Body of pancreas (tissue), 4 donors: ENCODE measurements at regions not wholly inside any gene's neighbourhood (a gene's known extent, or its start where the extent isn't known, plus 50 kb on each side); places are given as distances from the start of the nearest gene placed in this dataset.
"Not testable (repeated sequence)": the region's sequence is repeated elsewhere in the genome, so short reads cannot be mapped to it uniquely, and the experiment has no call there.

ENCODE experiments used
- ATAC-seq: fragments of 150-250 bp; one replicate; pipeline ENCODE4 v1.9.1; 2016
- DNase-seq, 4 donors: peaks; one replicate each; pipeline ENCODE4 v3.0.0-alpha.2; 2019
- H3K27ac ChIP-seq, 4 donors: fragments of 200-600 bp; sonication (generic); 1 replicate in 3 of 4; 2 replicates in 1 of 4; pipeline versions ENCODE4 v1.5.1 to v1.6.1; 2016 to 2019; ENCODE audit warnings: mild to moderate bottlenecking in 1 of 4, mixed read lengths in 1 of 4, moderate library complexity in 1 of 4
- H3K27me3 ChIP-seq, 2 donors: fragments of 200-600 bp; sonication (generic); one replicate each; pipeline ENCODE4 v1.6.0; 2016; ENCODE audit warnings: mild to moderate bottlenecking in 1 of 2
- H3K36me3 ChIP-seq, 2 donors: fragments of 200-600 bp; sonication (generic); replicated peaks in 1 of 2; 2 replicates each; pipeline ENCODE4 v1.5.1; 2016; ENCODE audit warnings: low read depth in 2 of 2; ENCODE audit not compliant: insufficient read depth in 1 of 2
- H3K4me1 ChIP-seq: fragments of 200-600 bp; sonication (generic); one replicate; pipeline ENCODE4 v1.6.0; 2016
- H3K4me3 ChIP-seq, 2 donors: fragments of 200-600 bp; sonication (generic); 1 replicate in 1 of 2; 2 replicates in 1 of 2; pipeline ENCODE4 v1.5.1; 2016 to 2019
- H3K9me3 ChIP-seq, 3 donors: fragments of 200-600 bp; sonication (generic); 1 replicate in 2 of 3; 2 replicates in 1 of 3; pipeline ENCODE4 v1.5.1; 2016
- CTCF ChIP-seq, 7 experiments: fragments of 450-650 bp in 4 of 7; fragments of 200-600 bp in 3 of 7; sonication (generic) in 3 of 7; IDR thresholded peaks; one replicate each; pipeline ENCODE4 v1.5.1; 2016 to 2019; ENCODE audit warnings: antibody characterized with exemption in 7 of 7
- POLR2A ChIP-seq, 3 donors: fragments of 450-650 bp; IDR thresholded peaks; one replicate each; pipeline ENCODE4 v1.6.1; 2016; ENCODE audit warnings: antibody characterized with exemption in 3 of 3, mild to moderate bottlenecking in 2 of 3
- WGBS, 2 donors: methylation state at CpG; one replicate each; pipeline ENCODE4 v1.1.5; 2017; 5-methylcytosine and 5-hydroxymethylcytosine counted together
- intact Hi-C: fragments of 100-400 bp; cut with DNase I; formaldehyde crosslinking; loops from one replicate; pipeline ENCODE4 v1.15.1; 2023

DNA sequence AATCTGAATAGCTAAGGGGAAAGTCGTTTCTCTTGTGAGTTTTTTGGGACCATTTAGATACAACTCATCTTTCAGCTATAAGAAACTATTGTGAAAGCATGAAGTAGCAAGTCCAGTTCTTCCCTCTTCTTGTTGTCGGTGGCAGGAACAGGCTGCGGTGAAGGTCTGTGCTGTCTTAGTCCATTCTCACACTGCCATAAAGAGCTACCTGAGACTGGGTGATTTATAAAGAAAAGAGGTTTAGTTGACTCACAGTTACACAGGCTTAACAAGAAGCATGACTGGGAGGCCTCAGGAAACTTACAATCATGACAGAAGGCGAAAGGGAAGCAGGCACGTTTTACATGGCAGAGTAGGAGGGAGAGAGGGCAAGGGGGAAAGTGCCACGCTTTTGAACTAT is 261.8 kb downstream of the GATA3 start:
- Histone ChIP-seq H3K4me1 (no peaks in the 10 kb centered on the region), H3K36me3 (no peaks in the 10 kb centered on the region), H3K9me3 (no peaks in the 10 kb centered on the region), H3K27me3 (no peaks in the 10 kb centered on the region), H3K4me3 (no peak overlapping the region), H3K27ac (no peak overlapping the region)
- intact Hi-C loops, result no loop called here
- 61 to 63% methylated on average over 6 of the region's 6 CpGs for WGBS, 2 donors
- no peak for TF ChIP-seq POLR2A (IDR thresholded peaks at IDR 0.05)
- no peak for TF ChIP-seq CTCF (IDR thresholded peaks at IDR 0.05)
- DNase-seq (no peak), ATAC-seq (no peak)

DNA sequence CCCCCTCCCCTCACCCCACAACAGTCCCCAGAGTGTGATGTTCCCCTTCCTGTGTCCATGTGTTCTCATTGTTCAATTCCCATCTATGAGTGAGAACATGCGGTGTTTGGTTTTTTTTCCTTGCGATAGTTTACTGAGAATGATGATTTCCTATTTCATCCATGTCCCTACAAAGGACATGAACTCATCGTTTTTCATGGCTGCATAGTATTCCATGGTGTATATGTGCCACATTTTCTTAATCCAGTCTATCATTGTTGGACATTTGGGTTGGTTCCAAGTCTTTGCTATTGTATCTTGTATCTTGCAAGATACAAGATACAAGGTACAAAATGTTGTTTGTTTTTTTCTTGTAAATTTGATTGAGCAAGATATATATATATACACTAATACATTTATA is 263.9 kb downstream of the GATA3 start:
- H3K4me1 ChIP-seq, H3K9me3 ChIP-seq, H3K27me3 ChIP-seq, ATAC-seq, H3K4me3 ChIP-seq, intact Hi-C loops, H3K27ac ChIP-seq, H3K36me3 ChIP-seq, DNase-seq: not testable (repeated sequence)
- 67 to 70% methylated on average over 1 of the region's 3 CpGs for WGBS, 2 donors

DNA sequence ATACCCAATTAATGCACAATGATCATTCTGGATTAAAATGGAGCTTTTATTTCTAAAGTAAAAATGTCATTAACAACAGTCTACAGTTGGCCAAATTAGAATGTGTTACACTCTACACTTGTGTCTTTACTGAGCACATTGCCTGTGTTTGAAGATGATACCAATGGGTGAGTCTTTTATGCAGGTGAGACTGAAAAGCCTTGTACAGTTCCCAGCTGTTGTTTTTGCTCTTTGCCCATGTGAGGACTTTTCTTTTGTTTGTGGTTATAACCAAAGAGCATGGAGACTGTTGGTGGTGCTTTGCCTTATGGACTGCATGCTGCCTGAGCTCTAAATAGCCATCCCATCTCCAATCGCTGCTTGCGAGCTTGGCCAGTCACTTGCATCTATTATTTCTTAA is 264.5 kb downstream of the GATA3 start:
- intact Hi-C loops, result no loop called here
- Histone ChIP-seq H3K9me3 (no peaks in the 10 kb centered on the region), H3K4me3 (no peak overlapping the region), H3K27ac (no peak overlapping the region), H3K36me3 (no peaks in the 10 kb centered on the region), H3K27me3 (no peaks in the 10 kb centered on the region), H3K4me1 (no peaks in the 10 kb centered on the region)
- no peak for ATAC-seq
- no peak for TF ChIP-seq POLR2A (IDR thresholded peaks at IDR 0.05)
- no peak for TF ChIP-seq CTCF (IDR thresholded peaks at IDR 0.05)
- DNase-seq, result no peak
- 85 to 89% methylated on average over 2 of the region's 2 CpGs for whole genome bisulfite sequencing, 2 donors

- ATAC-seq (no peak), DNase-seq (no peak)
- no peak overlapping the region for H3K4me3 ChIP-seq
- no peaks in the 10 kb centered on the region for H3K9me3 ChIP-seq
- H3K27ac ChIP-seq, result no peak overlapping the region
- TF ChIP-seq CTCF (IDR thresholded peaks at IDR 0.05), result no peak
- TF ChIP-seq POLR2A (IDR thresholded peaks at IDR 0.05), result no peak
- no peaks in the 10 kb centered on the region for H3K4me1 ChIP-seq
- H3K27me3 ChIP-seq, result no peaks in the 10 kb centered on the region
- no peaks in the 10 kb centered on the region for H3K36me3 ChIP-seq
- intact Hi-C loops, result no loop called here
Observed at GRCh38 chr10:8319704-8320103, 265.2 kb downstream of the GATA3 start.

- no peak for ATAC-seq
- no peak for DNase-seq
- H3K27ac ChIP-seq, result no peak overlapping the region
- H3K9me3 ChIP-seq, result no peaks in the 10 kb centered on the region
- no peak for TF ChIP-seq CTCF (IDR thresholded peaks at IDR 0.05)
- no peak for TF ChIP-seq POLR2A (IDR thresholded peaks at IDR 0.05)
- no peak overlapping the region for H3K4me3 ChIP-seq
- intact Hi-C loops, result no loop called here
- whole genome bisulfite sequencing, 2 donors, result 54 to 56% methylated on average over 2 of the region's 2 CpGs
- no peaks in the 10 kb centered on the region for H3K27me3 ChIP-seq
- H3K36me3 ChIP-seq, result no peaks in the 10 kb centered on the region
- H3K4me1 ChIP-seq, result no peaks in the 10 kb centered on the region
Observed at GRCh38 chr10:8321990-8322389, 267.5 kb downstream of the GATA3 start.
